ENCODE measurements at regions not wholly inside any gene's neighbourhood (a gene's known extent, or its start where the extent isn't known, plus 50 kb on each side); places are given as distances from the start of the nearest gene placed in this dataset.
A peak's percentile ranks its signal among the peaks of the same experiment; 100 is the strongest.

DNA sequence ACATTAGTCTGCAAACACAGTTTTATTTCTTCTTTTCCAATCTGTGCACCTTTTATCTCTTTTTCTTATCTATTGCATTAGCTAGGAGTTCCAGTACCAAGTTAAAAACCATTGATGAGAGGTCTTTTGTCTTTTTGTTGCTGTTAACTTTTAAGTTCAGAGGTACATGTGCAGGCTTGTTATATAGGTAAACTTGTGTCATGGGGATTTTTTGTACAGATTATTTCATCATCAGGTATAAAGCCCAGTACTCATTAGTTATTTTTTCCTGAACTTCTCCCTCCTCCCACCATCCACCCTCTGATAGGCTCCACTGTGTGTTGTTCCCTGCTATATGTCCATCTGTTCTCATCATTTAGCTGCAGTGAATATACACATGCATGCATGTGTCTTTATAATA, 349.9 kb downstream of the PDHA2 start:
- Histone ChIP-seq H3K9ac (ENCODE audit: low read length) (no peak overlapping the region), H4K5ac (ENCODE audit: low read length) (no peak overlapping the region), H3K36me3 (ENCODE audit: control insufficient read depth, insufficient read depth, low read length) (no peaks in the 10 kb centered on the region), H3K23ac (ENCODE audit: low read length) (no peak overlapping the region), H2BK15ac (replicated peaks; ENCODE audit: low read depth) (no peak overlapping the region), H3K27me3 (ENCODE audit: insufficient read depth, low read length, poor library complexity) (no peaks in the 10 kb centered on the region), H3K18ac (ENCODE audit: low read length) (no peak overlapping the region), H3K4ac (ENCODE audit: low read depth, low read length) (no peak overlapping the region), H2BK5ac (ENCODE audit: low read length) (no peak overlapping the region), H2BK120ac (ENCODE audit: low read depth, low read length) (no peak overlapping the region), H3K79me1 (ENCODE audit: low read length) (no peaks in the 10 kb centered on the region), H3K4me1 (ENCODE audit: control insufficient read depth, low read depth, low read length) (no peaks in the 10 kb centered on the region), H3K79me2 (ENCODE audit: control insufficient read depth, insufficient read depth, low read length) (no peaks in the 10 kb centered on the region), H3K56ac (ENCODE audit: low read length) (no peak overlapping the region), H2AK5ac (ENCODE audit: low read length) (no peak overlapping the region), H3K27ac (ENCODE audit: low read depth, low read length) (no peak overlapping the region), H3K4me3 (ENCODE audit: low read length) (no peak overlapping the region), H4K8ac (ENCODE audit: low read depth, low read length) (no peak overlapping the region), H3K4me2 (ENCODE audit: low read length) (no peak overlapping the region)
- no peak for DNase-seq

DNA sequence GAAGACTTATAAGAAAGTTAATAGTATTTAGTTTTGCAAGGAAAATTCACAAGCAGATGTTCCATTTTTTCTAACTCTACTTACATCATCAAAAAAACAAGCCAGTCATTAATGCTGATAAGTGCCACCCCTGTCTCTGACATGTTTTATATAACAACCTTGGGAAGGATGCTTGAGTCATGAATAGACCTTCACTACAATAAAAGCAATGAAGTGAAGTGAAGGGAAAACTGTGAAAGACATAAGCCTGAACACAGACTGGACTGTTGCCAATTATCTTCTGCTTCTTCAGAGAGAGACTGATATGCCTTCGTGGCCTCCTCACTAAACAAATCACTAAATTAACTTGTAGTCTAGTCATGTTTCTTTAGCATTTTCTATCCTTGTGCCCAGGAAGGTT, 353.2 kb downstream of the PDHA2 start:
- Histone ChIP-seq H3K79me1 (ENCODE audit: low read length) (no peaks in the 10 kb centered on the region), H3K9ac (ENCODE audit: low read length) (no peak overlapping the region), H3K27ac (ENCODE audit: low read depth, low read length) (no peak overlapping the region), H2BK5ac (ENCODE audit: low read length) (no peak overlapping the region), H3K18ac (ENCODE audit: low read length) (no peak overlapping the region), H3K4me2 (ENCODE audit: low read length) (no peak overlapping the region), H4K8ac (ENCODE audit: low read depth, low read length) (no peak overlapping the region), H3K27me3 (ENCODE audit: insufficient read depth, low read length, poor library complexity) (no peaks in the 10 kb centered on the region), H3K23ac (ENCODE audit: low read length) (no peak overlapping the region), H3K79me2 (ENCODE audit: control insufficient read depth, insufficient read depth, low read length) (no peaks in the 10 kb centered on the region), H2BK15ac (replicated peaks; ENCODE audit: low read depth) (no peak overlapping the region), H3K4ac (ENCODE audit: low read depth, low read length) (no peak overlapping the region), H2AK5ac (ENCODE audit: low read length) (no peak overlapping the region), H2BK120ac (ENCODE audit: low read depth, low read length) (no peak overlapping the region), H3K4me3 (ENCODE audit: low read length) (no peak overlapping the region), H3K36me3 (ENCODE audit: control insufficient read depth, insufficient read depth, low read length) (no peaks in the 10 kb centered on the region), H4K5ac (ENCODE audit: low read length) (no peak overlapping the region), H3K56ac (ENCODE audit: low read length) (no peak overlapping the region), H3K4me1 (ENCODE audit: control insufficient read depth, low read depth, low read length) (no peaks in the 10 kb centered on the region)
- no CpG with 5 or more reads among the region's 1 CpG for WGBS (ENCODE audit: extremely low coverage, insufficient coverage, low lambda C conversion rate)
- DNase-seq: no peak

GRCh38 chr4:96194993-96195392, 355.1 kb downstream of the PDHA2 start:
- DNase-seq: no peak
- Histone ChIP-seq H3K4me3 (ENCODE audit: low read length) (no peak overlapping the region), H3K79me2 (ENCODE audit: control insufficient read depth, insufficient read depth, low read length) (no peaks in the 10 kb centered on the region), H4K8ac (ENCODE audit: low read depth, low read length) (no peak overlapping the region), H3K9ac (ENCODE audit: low read length) (no peak overlapping the region), H3K27ac (ENCODE audit: low read depth, low read length) (no peak overlapping the region), H3K56ac (ENCODE audit: low read length) (no peak overlapping the region), H3K18ac (ENCODE audit: low read length) (no peak overlapping the region), H2AK5ac (ENCODE audit: low read length) (no peak overlapping the region), H3K23ac (ENCODE audit: low read length) (no peak overlapping the region), H4K5ac (ENCODE audit: low read length) (no peak overlapping the region), H3K4ac (ENCODE audit: low read depth, low read length) (no peak overlapping the region), H3K4me1 (ENCODE audit: control insufficient read depth, low read depth, low read length) (no peaks in the 10 kb centered on the region), H2BK120ac (ENCODE audit: low read depth, low read length) (no peak overlapping the region), H3K4me2 (ENCODE audit: low read length) (no peak overlapping the region), H3K36me3 (ENCODE audit: control insufficient read depth, insufficient read depth, low read length) (no peaks in the 10 kb centered on the region), H3K79me1 (ENCODE audit: low read length) (no peaks in the 10 kb centered on the region), H3K27me3 (ENCODE audit: insufficient read depth, low read length, poor library complexity) (no peaks in the 10 kb centered on the region), H2BK15ac (replicated peaks; ENCODE audit: low read depth) (no peak overlapping the region), H2BK5ac (ENCODE audit: low read length) (no peak overlapping the region)
- no CpG with 5 or more reads among the region's 1 CpG for WGBS (ENCODE audit: extremely low coverage, insufficient coverage, low lambda C conversion rate)

DNA sequence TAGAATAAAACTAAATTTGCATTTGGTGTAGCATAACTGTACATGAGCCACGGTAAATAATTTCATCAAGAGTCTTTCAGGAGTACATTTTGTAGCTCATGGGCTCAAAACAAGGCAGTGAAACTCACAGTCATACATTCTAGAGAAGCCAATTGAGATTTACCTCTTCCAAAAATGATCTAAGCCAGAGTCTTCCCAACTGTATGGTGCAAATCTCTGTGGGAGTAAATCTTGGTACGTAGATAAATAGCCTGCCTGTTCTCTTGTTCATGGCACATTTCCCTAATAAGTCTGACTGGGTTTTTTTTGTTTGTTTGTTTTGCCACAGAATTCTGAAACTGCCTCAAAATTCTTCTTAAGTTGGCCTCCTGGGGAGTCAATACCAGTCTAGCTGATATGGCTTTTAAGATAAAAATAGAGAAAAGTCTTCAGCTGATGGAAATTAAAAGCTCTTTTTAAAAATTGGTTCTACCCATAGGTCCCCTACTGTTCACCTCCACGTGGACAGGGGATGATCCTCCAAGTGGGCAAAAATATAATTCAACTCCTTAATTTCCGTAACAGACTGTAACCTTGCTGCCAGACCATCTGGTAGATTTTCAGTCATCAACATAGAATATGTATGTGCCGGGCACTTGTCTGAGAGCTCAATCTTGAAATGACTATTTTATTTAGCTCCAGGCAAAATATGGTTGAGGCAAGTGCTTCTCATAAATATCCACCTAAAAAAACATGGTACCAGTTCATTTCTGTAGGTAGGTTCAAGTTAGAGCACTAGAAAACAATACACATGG, 365.4 kb downstream of the PDHA2 start:
- no peaks in the 10 kb centered on the region for H3K79me2 ChIP-seq (ENCODE audit: control insufficient read depth, insufficient read depth, low read length)
- H3K56ac ChIP-seq (ENCODE audit: low read length): no peak overlapping the region
- no peaks in the 10 kb centered on the region for H3K4me1 ChIP-seq (ENCODE audit: control insufficient read depth, low read depth, low read length)
- no peak overlapping the region for H4K8ac ChIP-seq (ENCODE audit: low read depth, low read length)
- H3K23ac ChIP-seq (ENCODE audit: low read length): no peak overlapping the region
- H3K27me3 ChIP-seq (ENCODE audit: insufficient read depth, low read length, poor library complexity): no peaks in the 10 kb centered on the region
- no peak overlapping the region for H3K27ac ChIP-seq (ENCODE audit: low read depth, low read length)
- H3K4me3 ChIP-seq (ENCODE audit: low read length): no peak overlapping the region
- no peak overlapping the region for H2BK120ac ChIP-seq (ENCODE audit: low read depth, low read length)
- no peaks in the 10 kb centered on the region for H3K36me3 ChIP-seq (ENCODE audit: control insufficient read depth, insufficient read depth, low read length)
- H2BK15ac ChIP-seq (replicated peaks; ENCODE audit: low read depth): no peak overlapping the region
- no peak overlapping the region for H3K18ac ChIP-seq (ENCODE audit: low read length)
- no peak overlapping the region for H2AK5ac ChIP-seq (ENCODE audit: low read length)
- H3K4ac ChIP-seq (ENCODE audit: low read depth, low read length): no peak overlapping the region
- no CpG with 5 or more reads among the region's 5 CpGs for WGBS (ENCODE audit: extremely low coverage, insufficient coverage, low lambda C conversion rate)
- no peak for DNase-seq
- no peaks in the 10 kb centered on the region for H3K79me1 ChIP-seq (ENCODE audit: low read length)
- H2BK5ac ChIP-seq (ENCODE audit: low read length): no peak overlapping the region
- no peak overlapping the region for H4K5ac ChIP-seq (ENCODE audit: low read length)
- H3K4me2 ChIP-seq (ENCODE audit: low read length): no peak overlapping the region
- no peak overlapping the region for H3K9ac ChIP-seq (ENCODE audit: low read length)

- Histone ChIP-seq H2AK5ac (ENCODE audit: low read length) (no peak overlapping the region), H4K5ac (ENCODE audit: low read length) (no peak overlapping the region), H3K4me3 (ENCODE audit: low read length) (no peak overlapping the region), H3K56ac (ENCODE audit: low read length) (no peak overlapping the region), H3K79me1 (ENCODE audit: low read length) (no peaks in the 10 kb centered on the region), H2BK15ac (replicated peaks; ENCODE audit: low read depth) (no peak overlapping the region), H3K9ac (ENCODE audit: low read length) (no peak overlapping the region), H3K4me1 (ENCODE audit: control insufficient read depth, low read depth, low read length) (no peaks in the 10 kb centered on the region), H3K23ac (ENCODE audit: low read length) (no peak overlapping the region), H3K36me3 (ENCODE audit: control insufficient read depth, insufficient read depth, low read length) (no peaks in the 10 kb centered on the region), H2BK5ac (ENCODE audit: low read length) (no peak overlapping the region), H3K4ac (ENCODE audit: low read depth, low read length) (no peak overlapping the region), H3K4me2 (ENCODE audit: low read length) (no peak overlapping the region), H3K27ac (ENCODE audit: low read depth, low read length) (no peak overlapping the region), H4K8ac (ENCODE audit: low read depth, low read length) (no peak overlapping the region), H3K18ac (ENCODE audit: low read length) (no peak overlapping the region), H3K79me2 (ENCODE audit: control insufficient read depth, insufficient read depth, low read length) (no peaks in the 10 kb centered on the region), H3K27me3 (ENCODE audit: insufficient read depth, low read length, poor library complexity) (no peaks in the 10 kb centered on the region), H2BK120ac (ENCODE audit: low read depth, low read length) (no peak overlapping the region)
- WGBS (ENCODE audit: extremely low coverage, insufficient coverage, low lambda C conversion rate): no CpG with 5 or more reads among the region's 5 CpGs
- no peak for DNase-seq
Observed at GRCh38 chr4:96227515-96227914, 387.6 kb downstream of the PDHA2 start.

GRCh38 chr4:96228463-96228862, 388.6 kb downstream of the PDHA2 start:
- no CpG with 5 or more reads among the region's 4 CpGs for WGBS (ENCODE audit: extremely low coverage, insufficient coverage, low lambda C conversion rate)
- Histone ChIP-seq H3K27me3 (ENCODE audit: insufficient read depth, low read length, poor library complexity) (no peaks in the 10 kb centered on the region), H2BK5ac (ENCODE audit: low read length) (no peak overlapping the region), H2BK15ac (replicated peaks; ENCODE audit: low read depth) (no peak overlapping the region), H3K4me2 (ENCODE audit: low read length) (no peak overlapping the region), H3K4me1 (ENCODE audit: control insufficient read depth, low read depth, low read length) (no peaks in the 10 kb centered on the region), H3K4ac (ENCODE audit: low read depth, low read length) (no peak overlapping the region), H4K8ac (ENCODE audit: low read depth, low read length) (no peak overlapping the region), H3K9ac (ENCODE audit: low read length) (no peak overlapping the region), H3K4me3 (ENCODE audit: low read length) (no peak overlapping the region), H3K23ac (ENCODE audit: low read length) (no peak overlapping the region), H3K36me3 (ENCODE audit: control insufficient read depth, insufficient read depth, low read length) (no peaks in the 10 kb centered on the region), H2AK5ac (ENCODE audit: low read length) (no peak overlapping the region), H3K79me1 (ENCODE audit: low read length) (no peaks in the 10 kb centered on the region), H3K79me2 (ENCODE audit: control insufficient read depth, insufficient read depth, low read length) (no peaks in the 10 kb centered on the region), H2BK120ac (ENCODE audit: low read depth, low read length) (no peak overlapping the region), H4K5ac (ENCODE audit: low read length) (no peak overlapping the region), H3K56ac (ENCODE audit: low read length) (no peak overlapping the region), H3K18ac (ENCODE audit: low read length) (no peak overlapping the region), H3K27ac (ENCODE audit: low read depth, low read length) (no peak overlapping the region)
- DNase-seq: peak; percentile 35
